ENCODE measurements at regions not wholly inside any gene's neighbourhood (a gene's known extent, or its start where the extent isn't known, plus 50 kb on each side); places are given as distances from the start of the nearest gene placed in this dataset.

DNA sequence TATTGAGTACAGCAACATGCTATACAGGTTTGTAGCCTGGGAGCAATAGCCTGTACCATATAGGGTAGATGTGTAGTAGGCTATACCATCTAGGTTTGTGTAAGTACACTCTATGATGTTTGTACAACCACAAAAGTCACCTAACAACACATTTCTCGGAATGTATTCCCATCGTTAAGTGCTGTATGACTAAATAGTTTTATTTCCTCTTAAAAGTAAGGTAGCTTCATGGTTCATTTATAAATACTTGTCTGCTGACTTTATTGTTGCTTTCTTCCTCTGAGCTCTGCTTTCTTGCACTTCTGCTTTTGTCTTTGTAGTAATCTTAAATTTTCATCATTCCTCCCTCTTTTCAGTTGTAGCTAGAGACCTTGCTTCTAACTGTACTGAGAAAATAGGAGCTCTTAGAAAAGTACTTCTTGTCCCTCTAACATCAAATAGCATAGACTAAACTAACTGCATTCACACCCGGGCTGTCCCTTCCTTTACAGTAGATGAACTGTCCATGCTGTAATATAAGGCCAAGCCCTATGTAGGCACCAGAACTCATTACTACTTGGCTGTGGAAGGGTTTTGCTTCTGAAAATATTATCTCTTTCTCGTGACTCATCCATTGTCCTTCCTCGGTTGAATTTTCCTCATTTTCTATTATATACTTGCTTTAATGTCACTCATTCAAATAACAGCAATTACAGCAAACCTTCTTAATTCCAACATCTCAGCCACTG is 55.4 kb upstream of the FAM3C start:
- TF ChIP-seq CTCF (IDR thresholded peaks at IDR 0.05; ENCODE audit: unreplicated experiment): no peak
- no peaks in the 10 kb centered on the region for H3K36me3 Mint-ChIP-seq (ENCODE audit: low read depth, unreplicated experiment)
- no peaks in the 10 kb centered on the region for H3K27me3 Mint-ChIP-seq (ENCODE audit: unreplicated experiment)
- no peak overlapping the region for H3K4me3 Mint-ChIP-seq (ENCODE audit: unreplicated experiment)
- no peak for DNase-seq (ENCODE audit: low spot score)
- H3K4me1 Mint-ChIP-seq (ENCODE audit: unreplicated experiment): peaks cover 16% of the 10 kb centered on the region
- H3K27ac Mint-ChIP-seq (ENCODE audit: unreplicated experiment): no peak overlapping the region
- H3K9me3 Mint-ChIP-seq (ENCODE audit: unreplicated experiment): no peaks in the 10 kb centered on the region

- Mint-ChIP-seq H3K27ac (ENCODE audit: unreplicated experiment) (no peak overlapping the region), H3K4me3 (ENCODE audit: unreplicated experiment) (no peak overlapping the region), H3K9me3 (ENCODE audit: unreplicated experiment) (no peaks in the 10 kb centered on the region), H3K4me1 (ENCODE audit: unreplicated experiment) (peaks cover 16% of the 10 kb centered on the region), H3K27me3 (ENCODE audit: unreplicated experiment) (no peaks in the 10 kb centered on the region), H3K36me3 (ENCODE audit: low read depth, unreplicated experiment) (no peaks in the 10 kb centered on the region)
- no peak for DNase-seq (ENCODE audit: low spot score)
- TF ChIP-seq CTCF (IDR thresholded peaks at IDR 0.05; ENCODE audit: unreplicated experiment): no peak
These were observed 54.6 kb upstream of the FAM3C start for GRCh38 chr7:121450631-121451198.

GRCh38 chr7:121449735-121450240 is 53.7 kb upstream of the FAM3C start:
- H3K4me3 Mint-ChIP-seq (ENCODE audit: unreplicated experiment): no peak overlapping the region
- H3K27me3 Mint-ChIP-seq (ENCODE audit: unreplicated experiment): no peaks in the 10 kb centered on the region
- peaks cover 16% of the 10 kb centered on the region for H3K4me1 Mint-ChIP-seq (ENCODE audit: unreplicated experiment)
- no peak for DNase-seq (ENCODE audit: low spot score)
- no peak overlapping the region for H3K27ac Mint-ChIP-seq (ENCODE audit: unreplicated experiment)
- H3K9me3 Mint-ChIP-seq (ENCODE audit: unreplicated experiment): no peaks in the 10 kb centered on the region
- no peak for TF ChIP-seq CTCF (IDR thresholded peaks at IDR 0.05; ENCODE audit: unreplicated experiment)
- H3K36me3 Mint-ChIP-seq (ENCODE audit: low read depth, unreplicated experiment): no peaks in the 10 kb centered on the region

GRCh38 chr7:121449329-121449728 is 53.2 kb upstream of the FAM3C start:
- DNase-seq (ENCODE audit: low spot score): no peak
- Mint-ChIP-seq H3K36me3 (ENCODE audit: low read depth, unreplicated experiment) (no peaks in the 10 kb centered on the region), H3K4me1 (ENCODE audit: unreplicated experiment) (peaks cover 16% of the 10 kb centered on the region), H3K4me3 (ENCODE audit: unreplicated experiment) (no peak overlapping the region), H3K27ac (ENCODE audit: unreplicated experiment) (peak overlapping the region; percentile 93), H3K27me3 (ENCODE audit: unreplicated experiment) (no peaks in the 10 kb centered on the region), H3K9me3 (ENCODE audit: unreplicated experiment) (no peaks in the 10 kb centered on the region)
- TF ChIP-seq CTCF (IDR thresholded peaks at IDR 0.05; ENCODE audit: unreplicated experiment): no peak

- H3K27me3 Mint-ChIP-seq (ENCODE audit: unreplicated experiment): no peaks in the 10 kb centered on the region
- no peak for DNase-seq (ENCODE audit: low spot score)
- TF ChIP-seq CTCF (IDR thresholded peaks at IDR 0.05; ENCODE audit: unreplicated experiment): no peak
- peak overlapping the region; percentile 93 for H3K27ac Mint-ChIP-seq (ENCODE audit: unreplicated experiment)
- no peaks in the 10 kb centered on the region for H3K9me3 Mint-ChIP-seq (ENCODE audit: unreplicated experiment)
- peaks cover 16% of the 10 kb centered on the region for H3K4me1 Mint-ChIP-seq (ENCODE audit: unreplicated experiment)
- H3K4me3 Mint-ChIP-seq (ENCODE audit: unreplicated experiment): no peak overlapping the region
- no peaks in the 10 kb centered on the region for H3K36me3 Mint-ChIP-seq (ENCODE audit: low read depth, unreplicated experiment)
These were observed 52.3 kb upstream of the FAM3C start for GRCh38 chr7:121448429-121448828.

All from endothelial cell (in vitro differentiated cells).